Suppressor macrophage treated with lipopolysaccharide for 4 hours (primary cell): ENCODE measurements at regions not wholly inside any gene's neighbourhood (a gene's known extent, or its start where the extent isn't known, plus 50 kb on each side); places are given as distances from the start of the nearest gene placed in this dataset.

Source experiments
- DNase-seq: peaks from one replicate; pipeline ENCODE4 v3.0.0-alpha.2; 2020

DNA sequence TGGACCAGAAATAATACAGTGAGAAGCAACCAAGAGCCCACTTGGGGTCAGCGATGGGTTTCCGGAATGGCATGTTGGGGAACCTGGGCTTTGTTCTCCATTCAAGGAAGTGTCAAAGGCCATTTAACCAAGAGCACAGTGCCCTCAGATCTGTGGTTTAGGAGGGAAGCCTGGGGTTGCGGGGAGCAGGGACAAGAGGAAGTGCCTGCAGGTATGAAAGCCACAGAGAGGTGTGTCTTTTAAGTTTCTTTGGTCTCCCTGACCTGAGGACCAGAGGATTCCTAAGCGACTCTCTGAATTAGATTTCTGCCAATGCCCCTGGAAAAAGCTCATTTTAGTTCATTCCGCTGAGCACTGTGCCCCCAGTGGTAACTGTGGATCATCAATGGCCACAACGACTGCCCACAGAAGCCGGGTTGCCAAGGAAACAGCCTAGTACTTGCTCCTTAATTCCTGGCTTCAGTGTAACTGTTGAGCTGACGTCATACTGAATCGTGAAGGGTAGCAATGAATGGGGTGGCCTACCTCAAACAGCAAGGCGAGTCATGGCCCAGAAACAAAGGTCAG is 107.3 kb upstream of the SPIN1 start:
- no peak for DNase-seq

DNA sequence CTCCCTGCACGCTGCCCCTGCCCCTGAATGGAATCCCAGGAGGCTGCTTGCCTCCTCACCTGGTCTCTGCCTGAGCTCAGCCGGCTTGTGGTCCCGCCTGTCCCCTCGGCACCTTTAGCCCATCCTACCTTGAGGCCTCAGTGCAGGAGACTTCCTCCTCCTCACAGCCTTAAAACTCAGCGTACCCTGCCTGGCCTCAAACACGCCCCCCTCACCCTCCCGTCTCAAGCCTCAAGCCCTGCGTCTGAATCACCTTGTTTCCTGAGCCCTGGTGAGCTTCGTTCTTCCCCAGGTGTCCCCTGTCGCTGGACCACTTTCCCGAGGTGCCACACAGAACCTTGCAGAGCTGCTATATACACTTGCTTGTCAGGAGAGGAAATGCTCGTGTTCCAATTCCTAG is 110.2 kb upstream of the SPIN1 start:
- no peak for DNase-seq

DNA sequence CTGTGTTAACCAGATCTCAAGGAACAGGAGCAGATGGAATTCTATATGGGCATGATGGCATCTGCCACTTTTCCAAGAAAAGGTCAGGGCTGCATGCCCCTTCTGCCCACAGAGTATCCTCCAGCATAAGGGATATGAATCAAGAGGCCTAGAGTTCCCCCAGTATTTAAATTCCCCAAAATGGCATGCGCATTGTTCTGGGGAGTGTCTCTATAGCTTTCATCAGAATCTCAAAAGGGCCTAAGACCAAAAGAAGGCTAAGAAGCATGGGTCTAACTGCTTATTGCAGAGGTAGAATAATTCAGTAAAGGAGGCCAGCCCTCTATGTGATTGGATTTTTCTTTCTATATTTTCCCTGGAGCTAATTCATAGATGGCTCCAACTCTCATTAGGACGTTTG is 114.2 kb upstream of the SPIN1 start:
- no peak for DNase-seq

DNA sequence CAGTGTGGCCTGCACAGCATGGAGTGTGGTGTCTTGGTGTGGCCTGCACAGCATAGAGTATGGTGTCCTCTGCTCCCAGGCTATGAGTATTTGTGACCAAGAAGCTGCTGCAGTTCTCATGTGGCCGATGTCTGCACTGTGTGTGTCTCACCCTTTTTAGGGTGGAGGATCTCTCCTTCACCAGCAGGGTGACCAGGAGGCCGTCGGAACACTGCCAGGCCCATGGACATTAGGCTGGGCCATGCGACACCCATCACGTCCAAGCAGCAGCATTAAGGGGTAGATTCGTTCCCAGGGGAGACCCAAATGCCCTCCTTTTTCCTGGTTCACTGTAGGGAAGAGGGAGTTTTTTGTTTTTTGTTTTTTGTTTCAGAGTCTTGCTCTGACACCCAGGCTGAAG is 115.3 kb upstream of the SPIN1 start:
- DNase-seq: no peak

DNA sequence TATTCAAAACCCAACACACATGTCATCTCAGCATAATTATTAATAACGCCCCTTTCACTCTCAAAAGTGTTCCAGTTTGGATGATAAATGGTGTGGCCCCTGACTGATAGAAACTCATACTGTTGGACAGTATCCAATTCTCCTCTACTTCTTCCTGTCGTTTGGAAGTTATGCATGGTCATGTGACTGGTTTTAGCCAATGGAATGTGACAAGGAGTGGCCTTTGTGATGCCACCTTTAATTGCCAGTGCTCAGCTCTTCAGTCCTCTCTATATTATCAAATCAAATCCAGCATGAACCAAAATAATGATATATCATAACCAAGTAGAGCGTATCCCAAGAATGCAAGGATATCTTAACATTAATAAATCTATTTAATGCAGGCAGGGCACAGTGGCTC is 117.8 kb upstream of the SPIN1 start:
- no peak for DNase-seq

DNA sequence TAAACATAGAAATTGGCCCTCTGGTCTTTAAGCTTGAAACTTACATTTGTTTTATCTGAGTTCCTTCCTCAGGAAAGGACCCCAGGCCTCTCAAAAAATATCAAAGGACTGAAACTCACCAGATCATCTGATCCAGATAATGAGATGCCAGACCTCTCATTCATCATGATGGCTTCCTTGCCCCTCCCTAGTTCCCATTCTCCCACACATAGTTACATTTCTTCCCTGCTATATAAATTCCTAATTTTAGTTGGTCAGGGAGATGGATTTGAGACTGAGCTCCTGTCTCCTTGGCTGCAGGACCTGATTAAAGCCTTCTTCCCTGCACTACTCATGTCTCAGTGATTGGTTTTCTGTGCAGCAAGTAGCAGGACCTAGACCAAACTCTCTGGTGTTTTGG is 119.4 kb upstream of the SPIN1 start:
- DNase-seq: no peak

DNA sequence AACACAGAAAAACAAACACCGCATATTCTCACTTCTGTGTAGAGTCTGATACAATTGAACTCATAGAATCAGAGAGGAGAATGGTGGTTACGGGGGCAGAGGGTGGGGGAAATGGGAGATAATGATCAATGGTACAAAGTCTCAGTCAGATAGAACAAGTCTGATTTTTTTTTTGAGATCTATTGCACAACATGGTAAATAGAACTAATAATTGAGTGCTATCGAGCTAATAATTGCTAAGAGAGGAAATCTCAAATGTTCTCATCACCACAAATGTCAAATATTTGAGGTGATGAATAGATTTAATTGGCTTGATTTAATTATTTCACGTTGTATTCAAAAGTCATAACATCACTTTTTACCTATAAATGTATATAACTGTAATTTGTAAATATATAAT is 121.0 kb upstream of the SPIN1 start:
- DNase-seq: no peak

DNA sequence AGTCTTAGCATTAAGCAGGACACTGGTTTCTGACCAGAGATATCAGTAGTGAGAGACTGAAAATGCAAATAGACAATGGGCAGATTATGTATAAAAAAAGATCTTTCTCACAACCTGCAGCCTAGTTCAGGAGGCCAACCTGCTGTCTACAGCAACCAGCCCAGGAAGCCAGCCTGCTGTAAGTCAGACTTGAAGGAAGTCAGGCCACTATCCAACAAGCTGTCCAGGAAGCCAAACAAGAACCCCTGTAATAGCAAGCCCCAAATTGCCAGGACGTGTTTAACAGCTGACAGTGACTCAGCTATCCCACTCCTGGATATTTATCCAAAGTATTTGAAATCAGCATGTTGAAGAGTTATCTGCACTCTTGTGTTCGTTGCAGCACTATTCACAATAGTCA is 121.8 kb upstream of the SPIN1 start:
- no peak for DNase-seq

DNA sequence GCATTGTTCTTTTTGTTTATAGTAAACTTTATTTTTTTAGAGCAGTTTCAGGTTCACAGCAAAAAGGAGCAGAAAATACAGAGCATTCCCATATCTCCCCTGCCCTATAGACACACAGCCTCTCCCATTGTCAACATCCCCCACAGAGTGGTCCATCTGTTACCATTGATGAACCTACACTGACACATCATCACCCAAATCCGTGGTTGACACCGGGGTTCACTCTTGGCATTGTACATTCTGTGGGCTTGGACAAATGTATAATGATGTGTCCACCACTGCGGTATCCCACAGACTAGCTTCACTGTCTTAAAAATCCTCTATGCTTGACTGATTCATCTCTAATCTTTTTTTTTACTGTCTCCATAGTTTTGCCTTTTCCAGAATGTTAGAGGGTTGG is 120.7 kb upstream of the SPATA31C2 start:
- no peak for DNase-seq

DNA sequence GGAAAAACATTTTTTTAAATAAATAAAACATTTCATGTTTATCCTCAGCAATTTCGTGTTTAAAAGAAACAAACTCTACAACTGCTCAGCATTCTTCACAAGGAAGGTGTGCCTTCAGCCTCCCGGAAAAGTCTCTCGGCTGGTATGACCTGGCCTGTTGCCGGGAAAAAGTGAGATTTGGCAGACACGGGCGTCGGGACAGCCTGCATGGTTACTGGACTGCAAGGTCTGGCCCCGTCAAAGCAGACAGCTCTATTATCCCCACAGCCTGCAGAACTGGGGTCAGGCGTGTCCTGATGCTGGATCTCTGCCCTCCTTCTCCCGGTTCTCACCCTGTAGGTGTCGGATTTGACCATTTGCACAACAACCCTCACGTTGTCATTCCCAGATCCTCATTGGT is 120.3 kb upstream of the SPATA31C2 start:
- DNase-seq: no peak

DNA sequence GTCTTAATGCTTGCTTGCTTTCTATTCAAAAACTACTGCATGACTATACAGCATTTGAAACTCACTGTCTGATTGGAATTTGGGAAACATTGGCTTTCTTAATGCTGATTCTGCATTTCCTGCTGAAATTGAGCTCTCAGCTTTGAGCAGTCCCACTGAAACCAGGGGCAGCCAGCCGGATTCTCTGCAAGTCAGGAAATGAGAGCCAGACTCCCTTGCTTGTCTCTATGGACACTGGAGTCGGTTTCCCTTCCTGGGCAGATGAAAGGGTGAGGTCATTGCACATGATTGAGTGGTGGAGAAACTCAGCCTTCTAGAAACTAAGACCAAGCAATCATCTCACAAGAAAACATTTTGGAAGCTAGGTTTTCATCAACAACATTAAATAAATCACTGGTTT is 119.7 kb upstream of the SPATA31C2 start:
- DNase-seq: peak; percentile 39

DNA sequence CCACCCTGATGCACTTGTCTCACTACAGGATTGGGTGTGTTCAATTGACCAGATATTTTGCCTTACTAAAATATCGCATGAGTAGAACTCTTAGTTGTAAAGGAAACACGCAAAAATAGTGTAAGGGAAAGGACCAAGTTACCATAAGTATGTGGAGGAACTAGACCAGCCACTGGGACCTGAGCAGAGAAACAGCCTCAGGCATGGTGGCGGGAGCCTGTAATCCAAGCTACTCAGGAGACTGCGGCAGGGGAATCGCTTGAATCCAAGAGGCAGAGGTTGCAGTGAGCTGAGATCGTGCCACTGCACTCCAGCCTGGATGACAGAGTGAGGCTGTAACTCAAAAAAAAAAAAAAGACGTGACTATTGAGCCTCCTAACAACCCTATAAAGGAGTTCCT is 117.9 kb upstream of the SPATA31C2 start:
- no peak for DNase-seq

DNA sequence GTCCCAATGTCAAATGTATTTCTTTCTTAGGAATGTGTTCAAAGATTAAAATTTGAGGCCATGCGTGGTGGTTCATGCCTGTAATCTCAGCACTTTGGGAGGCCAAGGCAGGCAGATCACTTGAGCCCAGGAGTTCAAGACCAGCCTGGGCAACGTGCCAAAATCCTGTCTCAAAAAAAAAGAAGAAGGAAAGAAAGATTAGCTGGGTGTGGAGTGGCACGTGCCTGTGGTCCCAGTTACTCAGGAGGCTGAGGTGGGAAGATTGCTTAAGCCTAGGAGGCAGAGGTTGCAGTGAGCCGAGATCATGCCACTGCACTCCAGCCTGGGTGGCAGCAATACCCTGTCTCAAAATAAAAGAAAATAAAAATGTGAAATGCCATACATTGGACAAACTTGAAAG is 117.5 kb upstream of the SPATA31C2 start:
- DNase-seq: peak; percentile 9

DNA sequence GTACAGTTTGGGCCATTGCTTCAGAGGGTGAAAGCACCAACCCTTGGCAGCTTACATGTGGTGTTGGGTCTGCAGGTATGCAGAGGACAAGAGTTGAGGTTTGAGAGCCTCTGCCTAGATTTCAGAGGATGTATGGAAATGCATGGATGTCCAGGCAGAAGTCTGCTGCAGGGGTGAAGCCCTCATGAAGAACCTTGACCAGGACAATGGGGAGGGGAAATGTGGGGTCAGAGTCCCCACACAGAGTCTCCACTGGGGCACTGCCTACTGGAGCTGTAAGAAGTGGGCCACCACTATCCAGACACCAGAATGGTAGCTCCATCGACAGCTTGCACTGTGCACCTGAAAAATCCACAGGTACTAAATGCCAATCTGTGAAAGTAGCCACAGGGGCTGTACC is 113.6 kb upstream of the SPATA31C2 start:
- DNase-seq: no peak

DNA sequence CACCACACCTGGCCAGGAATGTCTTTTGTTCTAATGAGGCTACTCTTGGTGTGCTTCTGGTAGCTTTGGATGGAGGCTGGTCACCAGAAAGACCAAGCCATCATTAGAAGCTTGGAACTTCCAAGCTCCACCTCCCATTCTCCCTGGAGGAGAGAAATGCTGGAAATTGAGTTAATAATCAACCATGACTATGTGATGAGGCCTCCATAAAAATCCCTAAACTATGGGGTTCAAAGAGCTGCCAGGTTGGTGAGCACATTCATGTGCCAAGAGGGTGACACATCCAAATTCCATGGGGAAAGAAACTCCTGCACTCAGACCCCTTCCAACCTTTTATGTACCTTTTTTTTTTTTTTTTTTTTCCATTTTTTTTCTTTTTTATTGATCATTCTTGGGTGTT is 105.5 kb upstream of the SPATA31C2 start:
- DNase-seq: no peak

DNA sequence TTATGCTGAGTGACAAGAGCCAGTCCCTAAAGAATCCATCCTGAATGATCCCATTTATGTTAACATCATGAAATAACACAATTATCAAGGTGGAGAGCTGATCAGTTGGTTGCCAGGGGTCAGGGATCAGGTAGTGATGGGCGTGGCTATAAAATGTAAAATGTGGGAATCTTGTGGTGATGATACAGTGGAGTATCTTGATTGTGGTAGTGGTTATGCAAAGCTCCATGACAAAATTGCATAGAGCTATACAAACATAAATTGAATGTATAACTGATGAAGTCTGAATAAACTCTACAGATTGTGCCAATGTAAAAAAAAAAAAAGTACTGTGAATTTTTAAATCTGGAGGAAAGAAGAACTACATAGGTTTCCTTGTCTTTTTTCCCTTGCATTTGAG is 104.6 kb upstream of the SPATA31C2 start:
- no peak for DNase-seq

DNA sequence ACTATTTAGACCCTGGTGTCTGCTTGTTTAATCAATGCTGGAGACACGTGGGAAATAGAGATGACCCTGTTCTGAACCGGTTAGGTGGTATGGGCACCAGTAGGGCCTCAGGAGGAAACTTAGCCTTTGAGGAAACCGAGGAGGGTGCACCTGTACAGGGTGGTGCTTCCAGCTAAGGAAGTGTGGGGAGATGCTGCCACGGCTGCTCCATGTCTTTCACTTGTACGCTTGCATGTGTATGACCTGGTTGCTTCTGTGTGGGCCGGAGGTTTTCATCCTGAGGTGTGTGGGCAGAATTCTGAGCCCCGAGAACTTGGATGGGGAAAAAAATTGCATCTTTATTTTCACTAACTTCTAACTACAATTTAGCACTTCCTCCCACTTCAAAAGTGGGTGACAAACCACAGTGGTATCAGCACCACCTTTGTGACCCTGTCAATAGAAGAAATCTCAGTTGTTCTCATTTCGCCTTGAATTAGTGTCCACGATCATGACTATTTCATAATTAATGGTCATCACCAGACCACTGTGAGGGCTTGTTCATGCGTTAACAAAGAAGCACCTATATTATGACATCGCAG is 99.8 kb upstream of the SPATA31C2 start:
- no peak for DNase-seq

DNA sequence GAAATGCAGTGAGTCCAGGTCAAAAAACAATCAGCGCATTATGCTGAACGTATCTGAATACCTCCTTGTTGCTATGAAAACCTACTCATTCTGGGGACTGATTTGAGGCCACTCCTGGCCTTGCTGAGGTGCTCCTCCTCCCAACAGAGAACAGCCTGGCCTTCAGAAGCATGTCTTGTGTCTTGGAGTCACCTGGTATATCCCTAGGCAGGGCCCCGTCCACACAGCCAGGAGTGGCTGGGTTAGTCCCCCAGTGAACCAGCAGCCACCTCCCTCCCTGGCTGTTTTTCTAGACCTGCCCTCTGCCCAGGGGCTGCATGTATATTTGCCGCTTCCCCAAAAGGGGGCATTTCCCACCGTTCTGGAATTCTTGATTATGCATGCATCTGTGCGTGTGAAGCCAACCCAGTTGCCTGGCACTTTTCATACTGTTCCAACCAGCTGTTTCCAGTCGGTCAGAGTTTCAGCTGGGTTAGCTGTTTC is 99.2 kb upstream of the SPATA31C2 start:
- no peak for DNase-seq

DNA sequence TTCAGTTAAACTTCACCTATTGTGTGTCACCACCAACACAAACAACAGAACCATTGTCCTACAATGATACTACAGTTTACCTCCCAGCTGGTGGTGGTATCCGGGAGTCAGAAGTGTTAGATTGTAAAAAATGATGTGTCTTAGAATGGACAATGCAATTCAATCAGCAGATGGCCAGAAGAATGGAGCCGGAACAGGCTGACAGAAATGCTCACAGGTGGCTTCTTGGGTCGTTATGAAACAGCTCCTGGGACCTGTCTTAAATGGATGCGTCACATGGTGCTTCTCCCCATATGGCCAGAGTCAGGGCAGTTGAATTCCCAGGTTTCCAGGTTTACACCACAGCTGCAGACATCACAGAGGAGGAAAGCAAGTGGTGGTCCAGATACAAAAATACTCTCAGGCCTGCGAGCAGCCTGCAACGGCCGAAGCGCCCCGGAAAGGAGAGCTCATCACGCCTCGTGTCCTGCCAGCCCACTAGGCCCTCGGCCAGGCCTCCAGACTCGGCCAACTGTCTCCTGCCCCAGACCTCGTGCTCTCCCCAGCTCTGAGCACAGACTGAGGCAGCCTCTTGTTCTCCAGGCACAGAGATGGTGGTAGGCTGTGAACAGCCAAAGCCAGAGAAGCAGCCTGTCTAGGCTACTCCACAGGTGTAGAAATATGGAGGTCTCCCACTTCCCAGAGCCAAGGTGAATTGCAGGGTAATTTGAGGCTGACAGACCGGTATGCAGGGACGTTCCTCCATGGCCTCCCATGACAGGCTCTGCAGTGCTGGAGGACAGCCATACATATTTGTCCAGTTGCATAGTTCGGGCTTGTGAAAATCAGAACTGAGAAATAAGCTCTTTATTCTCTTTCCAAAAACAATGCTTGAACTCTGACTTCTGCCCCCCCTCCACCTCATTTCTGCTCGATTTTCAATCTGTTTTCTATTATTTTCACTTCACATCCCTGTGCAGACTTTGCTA is 98.5 kb upstream of the SPATA31C2 start:
- no peak for DNase-seq

DNA sequence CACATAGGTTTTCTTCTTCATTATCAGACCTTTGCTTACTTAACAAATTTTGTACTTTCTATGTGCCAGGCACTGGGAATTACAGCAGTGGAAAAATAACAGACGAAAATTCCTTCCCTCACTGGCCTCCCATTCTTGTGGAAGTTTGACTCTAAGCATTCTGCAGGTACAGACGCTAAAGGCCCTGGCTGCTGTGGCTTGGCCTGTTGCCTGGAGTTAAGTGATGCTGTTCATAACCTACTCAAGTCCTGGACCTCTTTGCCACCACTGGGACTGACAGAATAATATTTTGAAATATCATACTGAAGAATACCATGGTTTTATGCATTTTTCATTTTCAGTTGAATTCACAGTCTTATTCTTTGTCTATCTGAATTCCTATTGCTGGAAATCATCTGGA is 97.3 kb upstream of the SPATA31C2 start:
- no peak for DNase-seq

DNA sequence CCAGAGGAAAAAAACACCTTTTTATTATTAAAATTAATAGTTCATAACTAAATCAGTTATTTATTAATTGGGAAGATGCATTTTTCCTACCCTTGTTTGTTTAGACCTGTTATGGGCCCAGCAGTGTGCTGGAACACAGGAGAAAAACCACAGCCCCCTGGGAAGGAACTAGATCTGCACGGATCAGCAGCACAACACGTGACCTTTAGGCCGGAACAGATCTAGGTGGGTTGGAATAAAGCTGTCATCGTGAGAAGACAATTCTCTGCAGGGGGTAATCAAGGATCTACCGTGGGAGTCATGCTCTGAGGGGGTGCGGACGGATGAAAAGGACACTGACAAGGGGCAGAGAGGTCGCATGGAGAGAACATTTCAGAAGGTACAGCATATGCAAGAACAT is 95.8 kb upstream of the SPATA31C2 start:
- no peak for DNase-seq

DNA sequence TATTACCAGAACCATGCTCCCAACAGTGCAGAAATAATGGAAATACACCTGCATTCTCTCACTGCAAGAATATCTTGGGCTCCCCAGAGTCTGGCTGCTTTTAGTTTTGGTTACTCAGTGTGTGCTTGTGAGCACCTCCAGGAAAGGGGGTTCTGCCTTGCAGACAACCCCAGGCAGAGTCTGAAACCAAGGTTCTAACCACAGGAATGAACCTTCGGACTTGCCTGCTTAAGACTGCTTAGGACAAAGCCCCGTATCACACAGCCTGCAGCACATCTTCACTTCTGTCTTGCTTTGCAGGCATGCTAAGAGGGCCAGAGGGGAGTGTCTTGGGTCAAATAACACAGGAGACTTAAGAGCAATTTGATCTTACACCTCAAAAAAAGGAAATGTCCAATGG is 94.8 kb upstream of the SPATA31C2 start:
- DNase-seq: no peak

DNA sequence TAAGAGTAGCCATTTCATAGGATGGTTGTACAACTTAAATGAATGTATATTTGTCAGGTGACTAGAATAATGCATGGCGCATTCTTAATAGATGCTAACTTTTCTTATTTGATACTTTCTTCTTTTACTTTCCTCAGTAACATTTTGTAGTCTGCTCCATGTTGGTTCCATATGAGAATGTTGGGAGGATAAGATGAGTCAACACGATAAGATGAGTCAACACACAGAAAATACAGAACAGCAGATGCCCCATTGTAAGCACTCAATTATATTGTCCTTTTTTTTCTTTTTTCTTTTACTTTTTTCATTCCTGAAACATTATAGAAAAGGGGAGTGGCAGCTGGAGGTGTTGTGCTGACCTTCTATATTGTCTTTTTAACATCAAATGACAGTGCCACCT is 92.3 kb upstream of the SPATA31C2 start:
- DNase-seq: no peak

DNA sequence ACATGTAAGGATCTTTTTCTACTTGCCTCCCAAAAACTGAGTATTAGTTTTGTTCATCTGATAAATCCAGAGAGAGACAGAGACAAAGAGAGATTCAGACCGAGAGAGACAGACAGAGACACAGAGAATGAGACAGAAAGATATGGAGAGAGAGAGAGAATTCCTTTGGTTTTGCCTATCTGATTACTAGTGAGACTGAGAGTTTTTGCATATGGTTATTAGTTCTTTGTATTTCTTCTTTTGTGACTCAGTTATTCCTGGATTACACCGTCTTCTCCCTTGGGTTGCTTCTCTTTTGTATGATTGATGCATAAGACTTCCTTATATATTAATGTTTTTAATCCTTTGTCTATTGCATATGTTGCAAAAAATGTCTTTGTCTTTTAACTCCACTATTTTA is 91.2 kb upstream of the SPATA31C2 start:
- DNase-seq: no peak
